Hepatocyte (in vitro differentiated cells): ENCODE measurements at regions not wholly inside any gene's neighbourhood (a gene's known extent, or its start where the extent isn't known, plus 50 kb on each side); places are given as distances from the start of the nearest gene placed in this dataset.

Source experiments
- DNase-seq: peaks from one replicate; pipeline ENCODE4 v3.0.0-alpha.2; 2016; ENCODE audit warnings: low spot score
- H2AFZ ChIP-seq: fragments of 200-600 bp; sonication (generic); 2 replicates; pipeline ENCODE4 v1.6.0; 2016; ENCODE audit warnings: antibody characterized with exemption, mild to moderate bottlenecking
- H3K27ac ChIP-seq: fragments of 200-600 bp; sonication (generic); 2 replicates; pipeline ENCODE4 v1.5.1; 2016; ENCODE audit warnings: mild to moderate bottlenecking
- H3K27me3 ChIP-seq: fragments of 200-600 bp; sonication (generic); 2 replicates; pipeline ENCODE4 v1.6.1; 2016
- H3K36me3 ChIP-seq: fragments of 200-600 bp; sonication (generic); replicated peaks from 2 replicates; pipeline ENCODE4 v1.5.1; 2016; ENCODE audit warnings: low read depth; ENCODE audit not compliant: insufficient read depth
- H3K4me1 ChIP-seq: fragments of 200-600 bp; sonication (generic); 2 replicates; pipeline ENCODE4 v1.5.1; 2016; ENCODE audit warnings: mild to moderate bottlenecking, moderate library complexity; ENCODE audit not compliant: insufficient read depth
- H3K4me2 ChIP-seq: fragments of 200-600 bp; sonication (generic); 2 replicates; pipeline ENCODE4 v1.6.0; 2016
- H3K4me3 ChIP-seq: fragments of 200-600 bp; sonication (generic); 2 replicates; pipeline ENCODE4 v1.5.1; 2016; ENCODE audit warnings: mild to moderate bottlenecking
- H3K79me2 ChIP-seq: fragments of 200-600 bp; sonication (generic); 2 replicates; pipeline ENCODE4 v1.6.0; 2017; ENCODE audit warnings: mild to moderate bottlenecking
- H3K9me2 ChIP-seq: fragments of 200-600 bp; sonication (generic); replicated peaks from 2 replicates; pipeline ENCODE4 v1.6.0; 2017; ENCODE audit warnings: mild to moderate bottlenecking; ENCODE audit not compliant: insufficient read depth
- H3K9me3 ChIP-seq: fragments of 200-600 bp; sonication (generic); 2 replicates; pipeline ENCODE4 v1.5.1; 2016; ENCODE audit warnings: low read depth, mild to moderate bottlenecking
- H4K20me1 ChIP-seq: fragments of 200-600 bp; sonication (generic); 2 replicates; pipeline ENCODE4 v1.6.0; 2016; ENCODE audit warnings: mild to moderate bottlenecking; ENCODE audit not compliant: insufficient read depth, poor library complexity, severe bottlenecking
- EZH2 ChIP-seq: fragments of 200-600 bp; sonication (generic); IDR thresholded peaks from 2 replicates; pipeline ENCODE4 v1.6.1; 2016; ENCODE audit warnings: antibody characterized with exemption, mild to moderate bottlenecking, borderline replicate concordance
- EZH2phosphoT487 ChIP-seq: fragments of 200-600 bp; sonication (generic); IDR thresholded peaks from one replicate; pipeline ENCODE4 v1.6.1; 2018; ENCODE audit warnings: antibody characterized with exemption, mild to moderate bottlenecking, low read depth, moderate library complexity; ENCODE audit not compliant: unreplicated experiment, severe bottlenecking
- WGBS: methylation state at CpG from one replicate; pipeline ENCODE4 v1.1.6; 2016; ENCODE audit warnings: low lambda C conversion rate; ENCODE audit errors: missing lambda C conversion rate; 5-methylcytosine and 5-hydroxymethylcytosine counted together
- TF ChIP-seq, protein P1 (sequence below): fragments of 200-600 bp; sonication (generic); IDR thresholded peaks from 2 replicates; pipeline ENCODE4 v1.5.1; 2016; ENCODE audit warnings: antibody characterized with exemption, mild to moderate bottlenecking; ENCODE audit not compliant: poor library complexity

GRCh38 chr6:126513198-126513597 is 173.3 kb downstream of the CENPW start:
- Histone ChIP-seq H3K27me3 (no peaks in the 10 kb centered on the region), H3K27ac (no peak overlapping the region), H3K4me1 (no peaks in the 10 kb centered on the region), H3K4me2 (no peak overlapping the region), H3K79me2 (no peaks in the 10 kb centered on the region), H2AFZ (no peak overlapping the region), H3K9me3 (no peaks in the 10 kb centered on the region), H3K9me2 (no peaks in the 10 kb centered on the region), H3K4me3 (no peak overlapping the region), H4K20me1 (no peaks in the 10 kb centered on the region), H3K36me3 (no peaks in the 10 kb centered on the region)
- WGBS: 65% methylated on average over 1 of the region's 1 CpG
- TF ChIP-seq, protein P1, sequence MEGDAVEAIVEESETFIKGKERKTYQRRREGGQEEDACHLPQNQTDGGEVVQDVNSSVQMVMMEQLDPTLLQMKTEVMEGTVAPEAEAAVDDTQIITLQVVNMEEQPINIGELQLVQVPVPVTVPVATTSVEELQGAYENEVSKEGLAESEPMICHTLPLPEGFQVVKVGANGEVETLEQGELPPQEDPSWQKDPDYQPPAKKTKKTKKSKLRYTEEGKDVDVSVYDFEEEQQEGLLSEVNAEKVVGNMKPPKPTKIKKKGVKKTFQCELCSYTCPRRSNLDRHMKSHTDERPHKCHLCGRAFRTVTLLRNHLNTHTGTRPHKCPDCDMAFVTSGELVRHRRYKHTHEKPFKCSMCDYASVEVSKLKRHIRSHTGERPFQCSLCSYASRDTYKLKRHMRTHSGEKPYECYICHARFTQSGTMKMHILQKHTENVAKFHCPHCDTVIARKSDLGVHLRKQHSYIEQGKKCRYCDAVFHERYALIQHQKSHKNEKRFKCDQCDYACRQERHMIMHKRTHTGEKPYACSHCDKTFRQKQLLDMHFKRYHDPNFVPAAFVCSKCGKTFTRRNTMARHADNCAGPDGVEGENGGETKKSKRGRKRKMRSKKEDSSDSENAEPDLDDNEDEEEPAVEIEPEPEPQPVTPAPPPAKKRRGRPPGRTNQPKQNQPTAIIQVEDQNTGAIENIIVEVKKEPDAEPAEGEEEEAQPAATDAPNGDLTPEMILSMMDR: no peak
- TF ChIP-seq EZH2: no peak
- no peak for TF ChIP-seq EZH2phosphoT487
- no peak for DNase-seq

DNA sequence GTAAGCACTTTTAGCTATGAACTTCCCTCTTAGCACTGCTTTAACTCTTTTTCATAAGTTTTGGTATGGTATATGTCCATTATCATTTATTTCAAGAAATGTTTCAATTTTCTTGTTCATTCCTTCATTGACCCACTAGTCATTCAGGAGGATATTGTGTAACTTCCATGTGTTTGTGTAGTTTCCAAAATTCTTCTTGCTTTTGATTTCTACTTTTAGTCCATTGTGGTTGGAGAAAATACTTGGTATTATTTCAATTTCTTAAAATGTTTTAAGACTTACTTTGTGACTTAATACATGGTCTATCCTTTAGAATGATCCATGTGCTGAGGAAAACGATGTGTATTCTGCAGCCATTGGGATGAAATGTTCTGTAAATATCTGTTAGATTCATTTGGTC is 176.5 kb downstream of the CENPW start:
- H3K27ac ChIP-seq: no peak overlapping the region
- DNase-seq: no peak
- no peaks in the 10 kb centered on the region for H3K9me2 ChIP-seq
- H2AFZ ChIP-seq: no peak overlapping the region
- H3K4me3 ChIP-seq: no peak overlapping the region
- H3K4me2 ChIP-seq: no peak overlapping the region
- H3K79me2 ChIP-seq: no peaks in the 10 kb centered on the region
- WGBS: 73% methylated on average over 1 of the region's 1 CpG
- no peaks in the 10 kb centered on the region for H3K4me1 ChIP-seq
- H3K9me3 ChIP-seq: no peaks in the 10 kb centered on the region
- TF ChIP-seq EZH2 (no peak), EZH2phosphoT487 (no peak)
- TF ChIP-seq, protein P1: no peak
- no peaks in the 10 kb centered on the region for H3K27me3 ChIP-seq
- no peaks in the 10 kb centered on the region for H3K36me3 ChIP-seq
- H4K20me1 ChIP-seq: no peaks in the 10 kb centered on the region

- H4K20me1 ChIP-seq: no peaks in the 10 kb centered on the region
- peaks cover under 1% of the 10 kb centered on the region for H3K4me1 ChIP-seq
- H3K36me3 ChIP-seq: no peaks in the 10 kb centered on the region
- H3K79me2 ChIP-seq: no peaks in the 10 kb centered on the region
- WGBS: 62% methylated on average over 2 of the region's 2 CpGs
- H3K4me3 ChIP-seq: no peak overlapping the region
- H3K27me3 ChIP-seq: no peaks in the 10 kb centered on the region
- H2AFZ ChIP-seq: no peak overlapping the region
- DNase-seq: no peak
- H3K9me3 ChIP-seq: no peaks in the 10 kb centered on the region
- TF ChIP-seq EZH2phosphoT487 (no peak), EZH2 (no peak)
- TF ChIP-seq, protein P1: no peak
- no peaks in the 10 kb centered on the region for H3K9me2 ChIP-seq
- H3K27ac ChIP-seq: no peak overlapping the region
- no peak overlapping the region for H3K4me2 ChIP-seq
Observed at GRCh38 chr6:126524811-126525326, 185.0 kb downstream of the CENPW start.

DNA sequence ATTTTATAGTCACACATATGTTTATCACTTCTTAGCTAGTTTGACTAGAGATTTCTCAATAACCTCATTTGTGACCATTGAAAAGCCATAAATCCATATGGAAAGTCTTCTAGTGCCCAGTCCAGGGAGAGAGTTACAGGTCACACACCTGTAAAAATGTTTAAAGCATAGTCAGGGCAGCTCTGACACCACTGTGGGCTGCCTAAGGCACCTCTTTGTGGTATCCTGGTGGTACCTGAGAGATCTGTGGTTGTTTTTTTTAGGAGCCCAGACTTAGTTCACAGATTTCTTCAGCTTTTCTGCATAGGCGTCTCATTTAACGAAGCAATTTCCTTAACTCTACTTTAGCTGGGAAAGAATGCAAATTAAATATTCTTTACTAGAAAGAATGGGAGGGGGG is 186.6 kb downstream of the CENPW start:
- H3K27ac ChIP-seq: no peak overlapping the region
- H2AFZ ChIP-seq: no peak overlapping the region
- no peaks in the 10 kb centered on the region for H3K9me2 ChIP-seq
- H3K79me2 ChIP-seq: no peaks in the 10 kb centered on the region
- WGBS: 93% methylated on average over 2 of the region's 2 CpGs
- H3K4me2 ChIP-seq: no peak overlapping the region
- no peaks in the 10 kb centered on the region for H3K36me3 ChIP-seq
- H4K20me1 ChIP-seq: no peaks in the 10 kb centered on the region
- TF ChIP-seq, protein P1: no peak
- TF ChIP-seq EZH2phosphoT487: no peak
- TF ChIP-seq EZH2: no peak
- no peak for DNase-seq
- peaks cover 3% of the 10 kb centered on the region for H3K4me1 ChIP-seq
- no peaks in the 10 kb centered on the region for H3K9me3 ChIP-seq
- H3K27me3 ChIP-seq: no peaks in the 10 kb centered on the region
- no peak overlapping the region for H3K4me3 ChIP-seq
